ENCODE measurements at regions not wholly inside any gene's neighbourhood (a gene's known extent, or its start where the extent isn't known, plus 50 kb on each side); places are given as distances from the start of the nearest gene placed in this dataset.
"Not testable (repeated sequence)": the region's sequence is repeated elsewhere in the genome, so short reads cannot be mapped to it uniquely, and the experiment has no call there.

- no peak for DNase-seq
Measured at GRCh38 chr6:99668036-99668705, 61.5 kb downstream of the PRDM13 start.

DNA sequence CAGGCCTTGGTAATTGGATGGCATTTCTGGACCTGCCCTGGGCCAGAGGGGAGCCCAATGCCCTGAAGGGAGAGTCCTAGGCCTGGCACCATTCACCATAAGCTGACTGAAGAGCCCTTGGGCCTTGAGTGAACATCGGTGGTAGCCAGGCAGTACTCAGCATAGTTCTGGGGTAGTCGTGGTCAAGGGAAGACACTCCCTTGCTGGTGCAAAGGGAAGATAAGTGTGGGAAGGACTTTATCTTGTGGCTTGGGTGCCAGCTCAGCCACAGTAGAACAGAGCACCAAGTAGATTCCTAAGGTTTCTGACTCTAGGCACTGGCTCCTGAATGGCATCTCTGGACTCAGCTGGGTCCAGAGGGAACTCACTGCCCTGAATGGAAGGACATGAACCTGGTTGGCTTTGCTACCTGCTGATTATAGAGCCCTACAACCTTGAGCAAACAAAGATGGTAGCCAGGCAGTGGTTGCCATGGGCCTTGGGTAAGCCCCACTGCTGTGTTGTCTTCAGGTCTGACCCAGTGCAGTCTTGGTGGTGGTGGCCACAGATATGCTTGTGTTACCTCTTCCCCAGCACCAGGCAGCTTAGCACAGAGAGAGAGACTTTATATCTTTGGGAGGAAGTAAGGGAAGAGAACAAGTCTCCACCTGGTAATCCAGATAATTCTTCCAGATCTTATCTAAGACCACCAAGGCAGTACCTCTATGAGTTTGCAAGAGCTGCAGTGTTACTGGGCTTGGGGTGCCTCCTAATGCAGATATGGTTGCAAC lies 83.5 kb downstream of the PRDM13 start:
- no peak for DNase-seq

- DNase-seq: not testable (repeated sequence)
Measured at GRCh38 chr6:99702287-99702686, 95.7 kb downstream of the PRDM13 start.

GRCh38 chr6:99709062-99709461 lies 102.4 kb downstream of the PRDM13 start:
- no peak for DNase-seq

DNA sequence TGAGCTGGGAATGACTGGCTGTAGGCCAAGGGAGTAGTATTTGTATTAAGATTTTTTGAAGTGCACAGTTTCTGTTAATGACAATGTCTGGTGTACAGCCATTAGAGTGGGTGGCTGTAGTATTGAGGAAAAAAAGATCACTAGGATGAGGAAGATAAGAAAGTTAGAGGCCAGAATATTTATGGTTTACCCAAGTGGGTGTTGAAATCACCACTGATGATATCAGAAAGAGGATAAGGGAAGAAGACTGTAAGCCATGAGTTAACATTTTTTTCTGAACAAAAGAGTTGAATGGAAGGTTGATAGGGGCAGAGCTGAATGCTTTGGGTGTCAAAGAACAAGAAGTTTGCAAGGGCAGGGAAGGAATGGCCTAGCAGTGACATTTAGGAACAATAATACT lies 104.7 kb downstream of the PRDM13 start:
- DNase-seq: no peak

DNA sequence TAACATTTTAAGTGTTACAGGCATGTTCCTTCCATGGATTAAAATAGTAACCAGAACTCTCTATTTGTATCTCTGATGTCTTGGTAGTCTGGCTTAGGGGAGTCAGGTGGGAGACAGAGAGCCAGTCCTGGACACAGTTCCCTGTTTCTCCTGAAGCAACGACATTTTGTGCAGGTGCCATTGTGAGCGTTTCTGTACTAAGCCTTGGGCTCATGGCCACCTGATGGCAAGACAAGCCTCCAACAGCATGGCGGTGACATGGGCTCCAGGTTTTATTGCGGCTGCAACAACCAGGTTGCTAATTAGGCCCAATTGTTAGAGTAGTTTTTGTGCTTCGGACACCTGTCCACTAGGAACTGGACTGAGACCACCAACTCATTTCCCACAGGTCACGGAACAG lies 105.3 kb downstream of the PRDM13 start:
- no peak for DNase-seq

- peak in 1 of 14 donors; percentile 4 for DNase-seq
Measured at GRCh38 chr6:99712519-99712918, 105.9 kb downstream of the PRDM13 start.

DNA sequence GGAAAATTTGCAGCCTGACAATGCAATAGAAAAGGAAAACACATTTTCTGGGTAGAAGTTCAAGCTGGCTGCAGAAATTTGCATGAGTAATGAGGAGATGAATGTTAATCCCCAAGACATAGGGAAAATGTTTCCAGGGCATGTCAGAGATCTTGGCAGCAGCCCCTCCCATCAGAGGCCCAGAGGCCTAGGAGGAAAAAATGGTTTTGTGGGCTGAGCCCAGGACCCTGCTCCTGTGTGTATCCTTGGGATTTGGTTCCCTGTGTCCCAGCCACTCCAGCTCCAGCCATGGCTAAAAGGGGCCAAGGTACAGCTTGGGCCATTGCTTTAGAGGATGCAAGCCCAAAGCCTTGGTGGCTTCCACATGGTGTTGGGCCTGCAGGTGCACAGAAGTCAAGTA lies 115.4 kb downstream of the PRDM13 start:
- DNase-seq: not testable (repeated sequence)

- not testable (repeated sequence) for DNase-seq
Measured at GRCh38 chr6:99730237-99730636, 123.6 kb downstream of the PRDM13 start.

GRCh38 chr6:99736302-99736701 lies 129.7 kb downstream of the PRDM13 start:
- DNase-seq: peak in 1 of 14 donors; percentile 27

GRCh38 chr6:99739526-99739925 lies 132.9 kb downstream of the PRDM13 start:
- peak in 3 of 14 donors; percentile 11 to 98 (median 53) for DNase-seq

GRCh38 chr6:99741092-99741491 lies 134.5 kb downstream of the PRDM13 start:
- DNase-seq: no peak

DNA sequence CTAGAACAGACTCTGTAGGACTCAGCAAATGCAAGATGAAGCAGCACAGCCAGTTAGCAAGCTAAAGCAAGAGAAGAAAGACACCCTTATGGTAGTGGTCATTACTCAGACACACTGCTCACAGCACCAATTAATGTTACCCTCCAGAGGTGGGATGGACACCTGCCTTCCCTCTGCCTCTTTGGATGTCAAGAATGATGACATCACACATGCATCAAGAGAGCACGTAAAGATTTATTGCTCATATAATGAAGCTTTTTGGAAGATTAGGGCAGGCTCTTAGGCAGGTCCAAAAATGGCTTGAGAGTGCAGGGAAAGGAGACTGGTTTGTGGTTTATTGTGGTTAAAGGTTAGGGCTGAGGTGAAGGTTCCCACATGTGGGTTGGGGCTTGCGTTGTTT lies 137.0 kb downstream of the PRDM13 start:
- no peak for DNase-seq

DNA sequence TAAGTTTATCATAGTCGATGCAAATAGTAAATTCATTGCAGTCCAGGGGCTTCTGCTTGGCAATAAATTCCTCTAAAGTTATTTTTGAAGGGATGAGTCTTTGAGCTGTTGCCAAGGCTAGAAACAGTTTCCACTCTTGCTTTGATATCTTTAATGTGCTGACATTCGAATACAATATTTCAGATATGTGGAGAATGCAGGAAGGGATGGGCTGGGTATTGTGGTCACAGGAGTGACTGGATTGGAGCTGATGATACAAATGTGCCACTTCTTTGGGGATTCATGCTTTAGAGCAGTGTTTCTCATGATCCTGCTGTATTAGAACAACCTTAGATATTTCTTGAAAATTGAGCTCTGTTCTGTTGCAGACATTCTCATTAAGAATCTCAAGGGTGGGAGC lies 139.0 kb downstream of the PRDM13 start:
- no peak for DNase-seq

GRCh38 chr6:99746261-99746895 lies 139.7 kb downstream of the PRDM13 start:
- peak in 9 of 14 donors; percentile 5 to 78 (median 12) for DNase-seq

- DNase-seq: peak in 2 of 14 donors; percentile 3 to 4
Measured at GRCh38 chr6:99761711-99762110, 155.1 kb downstream of the PRDM13 start.

DNA sequence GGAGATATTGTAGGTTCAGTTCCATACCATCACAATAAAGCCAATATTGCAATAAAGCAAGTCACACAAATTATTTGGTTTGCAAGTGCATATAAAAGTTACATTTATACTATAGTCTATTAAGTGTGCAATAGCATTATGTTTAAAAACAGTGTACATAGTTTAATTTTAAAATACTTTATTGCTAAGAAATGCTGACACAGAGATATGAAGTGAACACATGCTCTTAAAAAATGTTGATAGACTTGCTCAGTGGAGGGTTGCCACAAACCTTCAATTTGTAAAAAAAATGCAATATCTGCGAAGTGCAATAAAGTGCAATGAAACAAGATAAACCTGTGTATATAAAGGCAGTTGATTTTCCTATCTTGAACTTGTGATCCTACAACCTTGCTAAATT lies 161.5 kb downstream of the PRDM13 start:
- DNase-seq: no peak

DNA sequence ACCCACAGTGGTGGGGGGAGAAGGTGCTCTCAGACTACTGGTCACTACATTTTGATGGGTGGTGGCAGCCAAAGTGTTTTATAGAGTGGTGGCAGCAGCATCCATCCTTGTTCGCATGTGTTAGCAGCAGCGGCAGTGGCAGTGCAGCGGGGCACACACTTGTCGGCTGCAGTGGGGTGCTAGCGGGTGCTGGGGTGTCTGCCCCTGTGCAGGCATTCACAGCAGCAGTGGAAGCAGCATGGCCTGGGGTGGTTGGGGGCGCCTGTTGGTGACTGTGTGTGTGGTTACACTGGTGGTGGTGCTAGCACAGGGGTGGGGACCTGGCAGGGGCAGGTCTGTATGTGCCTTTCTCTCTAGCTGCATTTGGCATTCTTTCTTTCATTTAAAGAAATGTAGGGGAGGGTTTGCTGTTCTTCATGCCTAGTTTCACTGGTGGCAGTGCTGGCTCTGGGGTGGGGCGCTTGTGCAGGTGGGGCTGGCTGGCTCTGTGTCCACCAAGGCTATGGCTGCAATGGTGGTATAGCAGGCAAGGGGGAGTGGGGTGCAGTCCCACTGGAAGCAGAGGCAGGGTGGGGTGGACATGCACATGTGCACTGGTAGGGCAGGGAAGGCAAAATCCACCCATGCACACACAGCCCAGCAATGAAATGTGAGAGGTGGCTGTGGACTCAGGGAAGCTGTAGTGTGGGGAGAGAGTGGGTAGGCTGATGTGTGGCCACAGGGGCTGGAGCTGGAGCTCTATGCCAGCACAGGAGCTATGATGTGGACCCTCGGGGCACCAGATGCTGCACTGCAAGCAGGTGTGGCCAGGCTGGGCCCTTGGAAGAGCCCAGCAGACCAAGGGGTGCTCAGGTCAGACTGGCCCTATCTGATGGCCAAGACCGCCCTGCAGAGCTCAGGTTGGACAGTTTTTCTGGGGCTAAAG lies 173.3 kb downstream of the PRDM13 start:
- no peak for DNase-seq

- DNase-seq: no peak
Measured at GRCh38 chr6:99780556-99780885, 173.9 kb downstream of the PRDM13 start.

GRCh38 chr6:99789767-99790166 lies 183.1 kb downstream of the PRDM13 start:
- no peak for DNase-seq

GRCh38 chr6:99790679-99791078 lies 184.0 kb downstream of the PRDM13 start:
- DNase-seq: no peak

DNA sequence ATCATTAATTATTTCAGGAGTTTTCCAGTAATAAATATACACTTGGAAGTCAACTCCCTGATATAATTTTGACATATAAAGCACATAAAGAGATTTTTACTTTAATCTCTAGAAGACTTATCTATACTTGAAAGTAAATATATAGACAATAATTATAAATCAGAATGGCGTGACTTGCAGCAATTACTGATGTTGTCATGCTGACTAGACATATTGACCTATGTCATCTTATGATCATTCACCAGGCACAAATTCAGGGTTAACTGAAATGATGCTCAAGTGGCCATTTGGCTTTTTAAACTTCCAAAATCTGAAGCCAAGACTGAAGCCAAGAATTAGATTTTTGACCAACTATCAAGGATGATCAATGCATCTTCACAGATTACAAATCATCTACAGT lies 192.2 kb downstream of the MCHR2 start:
- DNase-seq: no peak
